Type B pancreatic cell (in vitro differentiated cells): ENCODE measurements at regions not wholly inside any gene's neighbourhood (a gene's known extent, or its start where the extent isn't known, plus 50 kb on each side); places are given as distances from the start of the nearest gene placed in this dataset.

Experiments used
- DNase-seq: peaks from one replicate; pipeline ENCODE4 v3.0.0; 2021; ENCODE audit warnings: mixed read lengths; ENCODE audit not compliant: unreplicated experiment; ENCODE audit errors: extremely low spot score
- H3K27ac Mint-ChIP-seq: 2 replicates; pipeline ENCODE4 v1.8.0; 2021; ENCODE audit warnings: mild to moderate bottlenecking, mixed read lengths
- H3K27me3 Mint-ChIP-seq: 2 replicates; pipeline ENCODE4 v1.8.0; 2021; ENCODE audit warnings: mixed read lengths
- H3K36me3 Mint-ChIP-seq: 2 replicates; pipeline ENCODE4 v1.8.0; 2021; ENCODE audit warnings: mixed read lengths
- H3K4me1 Mint-ChIP-seq: one replicate; pipeline ENCODE4 v1.8.0; 2021; ENCODE audit warnings: mixed read lengths; ENCODE audit not compliant: unreplicated experiment
- H3K4me3 Mint-ChIP-seq: 2 replicates; pipeline ENCODE4 v1.8.0; 2021; ENCODE audit warnings: mild to moderate bottlenecking, mixed read lengths
- H3K9me3 Mint-ChIP-seq: 2 replicates; pipeline ENCODE4 v1.8.0; 2021; ENCODE audit warnings: mixed read lengths
- TF ChIP-seq, protein P1 (sequence below): fragments of 200-600 bp; sonication (generic); conservative IDR thresholded peaks from 2 replicates; pipeline ENCODE4 v1.5.0; 2021; ENCODE audit warnings: antibody characterized with exemption, mild to moderate bottlenecking

DNA sequence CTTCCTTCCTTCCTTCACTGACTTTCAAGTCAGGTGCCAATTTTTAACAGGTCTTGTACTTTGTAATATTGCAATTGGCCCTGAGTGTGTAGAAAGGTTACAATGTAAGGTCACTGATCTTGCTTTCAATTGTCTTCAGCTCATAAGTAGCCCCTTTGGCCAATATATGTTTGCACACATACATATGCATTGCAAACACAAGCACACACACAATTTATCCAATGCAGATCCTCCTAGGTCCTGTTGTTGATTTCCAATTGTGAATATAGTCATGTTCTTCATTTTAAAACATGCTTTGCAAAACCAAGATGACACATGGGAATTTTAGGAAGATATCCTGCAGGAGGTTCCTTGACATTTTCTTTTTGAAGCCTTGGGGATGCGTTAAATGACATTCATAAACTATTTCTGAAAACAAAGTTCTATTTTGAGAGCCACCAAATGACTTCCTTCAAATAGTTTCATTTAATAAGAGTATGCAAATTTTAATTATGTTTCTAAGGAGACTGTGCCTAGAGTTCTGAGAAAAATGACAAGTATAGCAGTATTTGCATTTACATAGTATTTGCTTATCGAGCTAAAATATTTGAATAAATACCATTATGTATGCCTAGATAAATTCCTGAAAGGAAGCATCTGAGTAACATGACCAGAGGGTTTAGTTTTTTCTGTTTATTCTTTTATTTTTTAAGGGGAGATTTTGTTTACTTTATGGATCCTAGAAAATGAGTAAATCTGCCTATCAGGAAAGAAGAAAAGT, 117.1 kb upstream of the TMEFF2 start:
- Mint-ChIP-seq H3K4me1 (no peaks in the 10 kb centered on the region), H3K27me3 (no peaks in the 10 kb centered on the region)

DNA sequence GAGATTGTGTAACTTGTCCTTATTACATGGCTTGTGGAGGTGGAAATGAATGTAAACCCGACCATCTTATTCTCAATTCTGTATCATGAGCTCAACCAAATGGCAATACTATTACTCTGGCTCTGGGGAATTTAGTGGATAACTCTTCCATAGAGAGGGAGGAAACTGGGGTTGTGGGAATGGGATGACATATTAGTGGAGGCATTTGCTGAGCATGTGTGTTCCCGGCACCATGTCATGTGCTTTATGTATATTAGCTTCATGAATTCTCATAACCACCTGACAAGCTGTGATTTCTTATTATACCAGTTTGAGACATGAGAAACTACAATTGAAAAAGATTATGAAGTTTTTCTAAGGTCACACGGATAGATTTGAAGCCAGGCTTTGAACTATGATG, 112.8 kb upstream of the TMEFF2 start:
- Mint-ChIP-seq H3K4me1 (no peaks in the 10 kb centered on the region), H3K36me3 (no peaks in the 10 kb centered on the region), H3K4me3 (no peak overlapping the region), H3K9me3 (no peaks in the 10 kb centered on the region), H3K27ac (no peak overlapping the region), H3K27me3 (no peaks in the 10 kb centered on the region)
- DNase-seq = no peak
- TF ChIP-seq, protein P1, sequence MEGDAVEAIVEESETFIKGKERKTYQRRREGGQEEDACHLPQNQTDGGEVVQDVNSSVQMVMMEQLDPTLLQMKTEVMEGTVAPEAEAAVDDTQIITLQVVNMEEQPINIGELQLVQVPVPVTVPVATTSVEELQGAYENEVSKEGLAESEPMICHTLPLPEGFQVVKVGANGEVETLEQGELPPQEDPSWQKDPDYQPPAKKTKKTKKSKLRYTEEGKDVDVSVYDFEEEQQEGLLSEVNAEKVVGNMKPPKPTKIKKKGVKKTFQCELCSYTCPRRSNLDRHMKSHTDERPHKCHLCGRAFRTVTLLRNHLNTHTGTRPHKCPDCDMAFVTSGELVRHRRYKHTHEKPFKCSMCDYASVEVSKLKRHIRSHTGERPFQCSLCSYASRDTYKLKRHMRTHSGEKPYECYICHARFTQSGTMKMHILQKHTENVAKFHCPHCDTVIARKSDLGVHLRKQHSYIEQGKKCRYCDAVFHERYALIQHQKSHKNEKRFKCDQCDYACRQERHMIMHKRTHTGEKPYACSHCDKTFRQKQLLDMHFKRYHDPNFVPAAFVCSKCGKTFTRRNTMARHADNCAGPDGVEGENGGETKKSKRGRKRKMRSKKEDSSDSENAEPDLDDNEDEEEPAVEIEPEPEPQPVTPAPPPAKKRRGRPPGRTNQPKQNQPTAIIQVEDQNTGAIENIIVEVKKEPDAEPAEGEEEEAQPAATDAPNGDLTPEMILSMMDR = no peak

More for the DNA sequence above, 117.1 kb upstream of the TMEFF2 start:
- Mint-ChIP-seq H3K9me3 (no peaks in the 10 kb centered on the region), H3K36me3 (no peaks in the 10 kb centered on the region), H3K4me3 (no peak overlapping the region), H3K27ac (no peak overlapping the region)
- TF ChIP-seq, protein P1 = no peak
- DNase-seq = no peak

DNA sequence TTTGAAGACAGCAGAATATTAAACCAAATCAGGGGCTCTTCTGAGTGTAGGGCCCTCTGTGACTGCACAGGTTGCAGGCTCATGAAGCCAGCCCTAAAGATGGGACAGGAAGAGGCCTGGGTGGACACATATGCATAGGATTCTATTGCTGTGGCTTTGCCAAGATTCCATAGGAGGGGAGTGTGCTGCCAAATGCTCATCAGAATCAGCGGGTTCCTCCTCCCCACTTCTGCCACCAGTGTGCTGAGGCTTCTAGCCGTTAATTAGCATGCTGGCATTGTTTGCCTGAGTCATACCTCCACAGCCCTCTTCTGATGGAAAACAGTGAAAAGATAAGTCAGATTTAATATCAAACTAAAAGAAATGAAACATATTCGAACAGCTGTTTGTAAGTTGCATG, 103.9 kb upstream of the TMEFF2 start:
- no peak overlapping the region for H3K4me3 Mint-ChIP-seq
- no peak for DNase-seq
- no peaks in the 10 kb centered on the region for H3K27me3 Mint-ChIP-seq
- TF ChIP-seq, protein P1 = no peak
- H3K4me1 Mint-ChIP-seq = no peaks in the 10 kb centered on the region
- no peaks in the 10 kb centered on the region for H3K9me3 Mint-ChIP-seq
- no peaks in the 10 kb centered on the region for H3K36me3 Mint-ChIP-seq
- no peak overlapping the region for H3K27ac Mint-ChIP-seq

DNA sequence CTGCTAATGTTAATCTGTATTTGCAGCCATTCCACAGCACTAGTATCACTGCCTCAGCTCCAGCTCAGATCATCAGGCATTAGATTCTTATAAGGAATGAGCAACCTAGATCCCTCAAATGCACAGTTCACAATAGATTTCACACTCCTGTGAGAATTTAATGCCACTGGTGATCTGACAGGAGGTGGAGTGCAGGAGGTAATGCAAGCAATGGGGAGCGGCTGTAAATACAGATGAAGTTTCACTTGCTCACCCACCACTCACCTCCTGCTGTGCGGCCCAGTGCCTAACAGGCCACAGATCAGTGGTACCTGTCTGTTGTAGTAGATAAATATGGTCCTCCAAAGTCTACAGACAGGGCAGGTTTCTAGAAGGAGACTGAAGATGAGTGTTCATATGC, 97.7 kb upstream of the TMEFF2 start:
- TF ChIP-seq, protein P1 = no peak
- H3K27me3 Mint-ChIP-seq = no peaks in the 10 kb centered on the region
- H3K4me1 Mint-ChIP-seq = no peaks in the 10 kb centered on the region
- H3K9me3 Mint-ChIP-seq = no peaks in the 10 kb centered on the region
- H3K27ac Mint-ChIP-seq = no peak overlapping the region
- no peak overlapping the region for H3K4me3 Mint-ChIP-seq
- H3K36me3 Mint-ChIP-seq = no peaks in the 10 kb centered on the region
- no peak for DNase-seq

DNA sequence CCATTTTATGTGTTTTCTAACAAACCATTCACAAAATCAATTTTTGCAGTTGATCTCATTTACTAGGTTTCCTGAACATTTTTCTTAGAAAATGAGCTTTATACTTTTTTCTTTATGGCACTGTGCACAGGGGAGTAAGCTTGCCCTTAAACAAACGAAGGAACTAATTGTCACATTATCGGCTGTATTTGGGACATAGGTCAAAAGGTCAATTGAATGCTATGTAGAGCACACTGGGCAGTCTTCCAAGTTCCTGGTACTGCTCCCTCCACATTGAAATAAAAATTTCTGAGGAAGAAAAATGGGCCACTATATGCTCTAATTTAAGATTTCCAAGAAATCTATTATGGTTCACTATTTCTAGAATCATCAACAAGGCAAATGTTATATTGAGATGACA, 93.6 kb upstream of the TMEFF2 start:
- no peaks in the 10 kb centered on the region for H3K36me3 Mint-ChIP-seq
- TF ChIP-seq, protein P1 = no peak
- no peak overlapping the region for H3K4me3 Mint-ChIP-seq
- no peak overlapping the region for H3K27ac Mint-ChIP-seq
- no peaks in the 10 kb centered on the region for H3K4me1 Mint-ChIP-seq
- no peak for DNase-seq
- H3K9me3 Mint-ChIP-seq = no peaks in the 10 kb centered on the region
- H3K27me3 Mint-ChIP-seq = no peaks in the 10 kb centered on the region
